GM18868 (cell line): ENCODE measurements at regions not wholly inside any gene's neighbourhood (a gene's known extent, or its start where the extent isn't known, plus 50 kb on each side); places are given as distances from the start of the nearest gene placed in this dataset.
"Not testable (repeated sequence)": the region's sequence is repeated elsewhere in the genome, so short reads cannot be mapped to it uniquely, and the experiment has no call there.

Source experiments
- ATAC-seq: cut with Tn5 transposase; IDR thresholded peaks from one replicate; pipeline ENCODE4 v1.9.1; 2021; ENCODE audit warnings: mild to moderate bottlenecking, moderate library complexity; ENCODE audit not compliant: unreplicated experiment

DNA sequence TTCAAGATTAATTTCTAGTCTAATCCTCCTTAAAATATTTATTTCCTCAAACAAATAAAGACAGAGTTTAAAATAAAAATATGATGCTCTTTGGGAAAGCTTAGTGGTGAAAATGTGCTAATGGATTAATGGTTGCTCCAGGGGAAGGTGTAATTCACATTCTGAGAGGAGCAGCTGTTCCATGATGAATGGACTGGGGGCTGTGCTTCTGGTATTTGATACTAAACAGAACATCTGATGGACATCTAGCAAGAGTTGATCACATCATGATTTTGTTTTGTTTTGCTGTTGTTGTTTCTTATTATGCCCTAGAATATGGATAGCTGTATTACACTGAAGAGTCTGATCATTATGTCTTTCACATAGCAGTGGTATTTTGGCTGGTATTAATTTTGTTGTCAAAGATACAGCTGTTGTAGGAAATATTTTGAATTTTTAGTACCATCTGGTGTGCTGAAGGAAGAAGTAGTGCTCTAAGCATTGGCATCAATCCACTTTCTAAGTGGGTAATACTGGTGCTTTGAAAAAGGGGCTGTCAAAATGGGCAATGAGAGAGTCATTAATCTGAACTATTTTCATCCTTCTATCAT, 296.4 kb downstream of the ADAMTS20 start:
- ATAC-seq, result no peak

- no peak for ATAC-seq
Measured at GRCh38 chr12:43252585-43252984, 299.4 kb downstream of the ADAMTS20 start.

DNA sequence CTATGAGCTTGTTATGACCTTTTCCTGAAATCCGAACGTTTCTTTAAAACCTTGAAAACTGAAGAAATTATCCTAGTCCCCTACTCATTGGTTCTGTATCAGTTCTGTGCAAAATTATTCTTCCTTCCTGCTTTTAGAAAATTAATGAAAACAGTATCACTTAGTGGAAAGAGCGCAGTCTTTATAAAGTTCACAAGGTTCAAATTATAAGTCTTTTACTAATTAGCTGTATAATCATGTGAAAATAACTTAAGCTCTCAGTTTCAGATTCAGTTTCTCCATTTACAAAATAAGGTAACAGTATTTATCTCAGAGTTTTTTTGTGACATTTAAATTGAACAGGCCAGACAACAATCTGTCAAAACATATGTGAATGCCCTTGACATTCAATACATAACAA, 306.1 kb downstream of the ADAMTS20 start:
- no peak for ATAC-seq

- no peak for ATAC-seq
Measured at GRCh38 chr12:43241986-43242385, 310.0 kb downstream of the ADAMTS20 start.

DNA sequence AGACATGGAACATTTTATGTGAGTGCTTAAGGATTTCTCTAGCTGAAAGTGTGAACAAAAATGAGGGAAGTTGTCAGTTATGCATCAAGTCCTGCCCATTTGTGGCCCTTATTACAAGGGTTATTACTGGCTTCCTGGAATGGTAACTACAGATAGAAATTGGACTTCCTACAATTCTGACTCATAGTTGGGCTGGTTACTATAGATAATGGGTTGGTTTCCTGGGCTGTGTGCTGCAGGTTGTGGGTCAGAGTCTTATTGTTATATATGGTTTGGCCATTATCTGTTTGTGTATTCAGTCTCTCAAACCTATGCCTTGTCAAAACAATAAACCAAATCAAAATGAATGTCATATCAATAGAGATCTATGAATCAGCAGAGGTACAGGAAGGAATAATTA, 313.7 kb downstream of the ADAMTS20 start:
- ATAC-seq, result no peak

DNA sequence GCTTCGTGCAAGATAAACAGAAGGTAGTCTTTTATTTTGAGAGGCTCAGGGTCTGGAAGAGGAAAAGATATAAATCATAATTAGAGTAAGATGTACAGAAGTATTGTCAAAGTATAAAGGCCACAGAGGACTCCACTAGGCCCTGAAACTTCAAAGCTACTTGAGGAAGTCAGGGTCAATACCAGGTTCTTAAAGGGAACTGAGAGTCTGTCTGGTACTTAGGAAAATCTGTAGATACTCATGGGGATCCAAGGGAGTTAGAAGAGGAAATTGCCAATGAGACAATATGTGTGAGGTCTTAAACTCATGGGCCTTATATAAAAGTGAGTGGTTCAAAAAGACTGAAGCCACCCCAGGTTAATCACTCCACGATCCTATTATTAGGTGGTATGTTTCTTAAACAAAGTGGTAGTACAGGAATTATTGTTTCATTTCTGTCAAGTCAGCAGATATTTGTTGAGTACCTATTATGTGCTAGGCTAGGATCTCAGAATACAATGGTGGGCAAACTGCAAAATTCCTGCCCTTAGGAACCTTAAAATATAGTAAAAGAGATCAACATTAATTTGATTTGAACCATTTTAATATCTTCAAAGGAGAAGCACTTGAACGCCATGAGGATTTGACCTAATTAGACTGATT, 314.6 kb downstream of the ADAMTS20 start:
- ATAC-seq, result no peak

DNA sequence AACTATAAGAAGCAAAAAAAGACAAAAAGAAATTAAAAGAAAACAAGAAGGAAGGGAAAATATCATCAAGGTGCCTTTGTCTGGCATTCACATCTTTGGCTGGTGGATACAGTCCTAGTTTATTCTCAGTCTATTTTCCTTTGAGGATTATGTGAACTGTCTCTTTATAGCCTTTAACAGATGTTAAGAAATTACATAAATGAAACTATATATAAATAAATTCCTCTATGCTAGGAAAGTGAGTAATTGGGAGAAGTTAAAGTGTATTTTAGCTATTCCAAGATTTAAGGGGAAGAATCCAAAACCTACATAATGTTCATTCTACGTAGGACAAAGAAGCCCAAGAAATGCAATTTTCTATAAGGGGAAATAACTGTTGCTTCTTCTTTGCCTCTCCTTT, 316.3 kb downstream of the ADAMTS20 start:
- ATAC-seq, result no peak

DNA sequence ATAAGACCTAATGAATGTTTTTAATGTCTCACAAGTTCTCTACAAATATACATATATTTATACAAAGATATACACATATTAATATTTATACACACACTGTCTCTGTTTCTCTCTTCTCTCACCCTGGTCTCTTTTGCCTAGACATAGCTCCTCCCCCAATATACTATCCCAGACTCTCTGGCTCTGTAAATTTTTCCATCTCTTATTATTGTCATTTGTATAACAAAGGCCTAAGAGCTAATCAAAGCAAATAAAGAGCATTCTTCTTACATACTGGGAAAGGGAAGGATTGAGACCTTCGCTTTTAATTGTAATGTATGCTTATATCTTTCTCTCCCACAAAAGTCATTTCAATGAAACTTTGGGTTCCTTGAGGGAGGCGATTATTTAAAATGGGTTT, 318.1 kb downstream of the ADAMTS20 start:
- ATAC-seq, result no peak

GRCh38 chr12:43226151-43226550, 325.9 kb downstream of the ADAMTS20 start:
- no peak for ATAC-seq

- ATAC-seq, result not testable (repeated sequence)
Measured at GRCh38 chr12:43224190-43224805, 327.7 kb downstream of the ADAMTS20 start.

- no peak for ATAC-seq
Measured at GRCh38 chr12:43222796-43223195, 329.2 kb downstream of the ADAMTS20 start.

- ATAC-seq, result no peak
Measured at GRCh38 chr12:43221216-43221615, 330.8 kb downstream of the ADAMTS20 start.

GRCh38 chr12:43216490-43216889, 335.5 kb downstream of the ADAMTS20 start:
- no peak for ATAC-seq

DNA sequence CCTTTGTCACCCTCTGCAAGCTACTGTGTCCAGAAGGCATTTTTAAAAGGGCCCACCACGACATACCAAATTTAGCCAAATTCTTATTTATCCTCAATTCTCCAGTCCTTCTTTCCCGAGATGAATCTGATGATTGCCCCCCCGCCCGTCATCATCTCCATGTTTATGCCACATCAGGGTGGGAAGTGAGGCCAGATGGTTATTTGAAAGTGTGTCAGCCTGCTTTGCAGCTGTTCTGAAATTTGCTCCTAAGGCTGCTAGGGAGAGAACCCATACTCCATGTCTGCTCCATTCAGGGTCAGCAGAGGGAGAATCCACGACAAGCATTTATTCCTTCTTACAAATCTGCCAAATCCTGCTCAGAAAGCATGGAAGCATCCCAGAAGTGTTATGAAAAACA, 337.8 kb downstream of the ADAMTS20 start:
- no peak for ATAC-seq

- no peak for ATAC-seq
Measured at GRCh38 chr12:43213608-43214007, 338.4 kb downstream of the ADAMTS20 start.

DNA sequence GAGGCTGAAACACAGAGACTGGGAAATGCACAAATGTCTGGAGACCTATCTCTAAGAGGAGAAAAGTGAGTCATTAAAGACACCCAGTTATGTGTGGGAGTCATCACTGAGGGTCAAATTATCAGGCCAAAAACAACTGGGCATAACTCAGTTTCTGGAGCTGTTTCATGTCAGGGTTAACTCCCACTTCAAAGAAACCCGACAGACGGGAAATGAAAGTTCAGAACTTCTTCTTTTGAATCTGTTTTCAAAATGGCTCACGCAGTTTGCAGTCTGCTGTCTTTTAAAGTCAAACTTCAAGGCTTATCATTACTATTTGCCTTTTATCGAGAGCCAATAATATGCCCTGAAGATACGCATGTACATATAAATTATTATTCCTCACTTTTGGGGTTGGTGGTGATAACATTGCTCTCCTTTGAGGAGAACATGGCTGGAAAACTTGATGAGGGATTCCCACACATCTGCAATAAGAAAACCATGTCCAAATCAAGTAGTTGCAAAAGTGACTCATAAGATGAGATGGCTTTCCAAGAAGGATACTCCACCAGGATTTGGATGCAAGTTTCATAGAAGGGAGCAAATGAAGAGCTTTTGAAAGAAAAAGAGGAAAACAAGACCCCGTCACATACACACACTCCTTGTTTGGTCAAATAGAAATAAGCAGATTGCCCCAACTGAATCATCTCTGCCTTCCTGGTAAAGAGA, 341.4 kb downstream of the ADAMTS20 start:
- peak; percentile 99 for ATAC-seq

DNA sequence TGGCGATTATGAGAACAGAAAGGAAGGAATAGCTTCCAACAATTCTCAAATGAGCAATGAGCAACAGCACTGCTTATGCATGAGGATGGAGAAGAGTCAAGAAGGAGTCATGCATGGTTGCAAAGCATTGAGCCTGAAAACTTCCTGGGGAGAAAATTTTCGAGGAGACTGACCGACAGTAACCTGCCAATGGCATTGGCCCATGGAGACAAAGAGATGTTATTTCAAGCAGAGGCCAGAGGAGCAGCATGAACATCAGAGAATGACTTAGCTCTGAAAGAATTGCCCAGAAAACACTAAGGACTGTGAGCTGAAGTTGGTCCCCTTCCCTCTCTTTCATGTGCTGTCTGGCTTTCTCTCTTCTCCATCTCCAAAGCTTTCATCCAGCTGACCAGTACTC, 343.4 kb downstream of the ADAMTS20 start:
- ATAC-seq, result no peak

DNA sequence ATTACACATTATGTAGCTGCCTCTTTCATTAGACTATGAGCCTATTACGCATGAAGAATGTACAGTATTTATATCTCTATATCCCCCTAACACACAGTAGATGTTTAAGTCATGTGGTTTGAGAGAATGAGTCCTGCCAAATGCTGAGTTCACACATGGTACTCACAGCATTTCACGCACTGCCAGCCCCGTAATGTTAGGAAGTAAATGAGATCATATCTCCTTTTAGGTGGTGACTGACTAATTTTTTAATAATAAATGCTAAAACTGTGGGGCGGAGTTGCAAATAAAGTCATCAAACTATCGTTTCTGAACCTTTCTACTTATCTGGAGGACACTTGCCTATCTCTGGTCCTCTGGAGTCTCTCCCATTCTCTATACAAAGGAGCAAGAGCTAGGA, 343.8 kb downstream of the ADAMTS20 start:
- ATAC-seq, result no peak

- no peak for ATAC-seq
Measured at GRCh38 chr12:43206396-43206795, 345.6 kb downstream of the ADAMTS20 start.

DNA sequence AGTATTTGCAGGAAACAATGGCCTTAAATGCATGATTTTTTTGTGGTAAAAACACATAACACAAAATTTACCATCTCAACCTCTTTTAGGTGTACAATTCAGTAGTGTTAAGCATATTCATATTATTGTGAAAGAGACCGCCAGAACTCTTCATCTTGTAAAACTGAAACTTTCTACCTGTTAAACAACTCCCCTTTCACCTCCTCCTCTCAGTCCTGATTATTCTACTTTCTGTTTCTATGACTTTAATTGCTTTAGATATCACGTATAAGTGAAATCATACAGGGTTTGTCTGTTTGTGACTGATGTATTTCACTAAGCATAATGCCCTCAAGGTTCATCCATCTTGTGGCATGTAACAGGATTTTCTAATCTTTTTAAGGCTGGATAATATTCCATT, 353.4 kb downstream of the ADAMTS20 start:
- no peak for ATAC-seq

GRCh38 chr12:43196268-43196907, 355.6 kb downstream of the ADAMTS20 start:
- no peak for ATAC-seq
